HG02678 (cell line): ENCODE measurements at regions not wholly inside any gene's neighbourhood (a gene's known extent, or its start where the extent isn't known, plus 50 kb on each side); places are given as distances from the start of the nearest gene placed in this dataset.

Experiments used
- ATAC-seq: cut with Tn5 transposase; IDR thresholded peaks from one replicate; pipeline ENCODE4 v1.9.1; 2021; ENCODE audit warnings: mild to moderate bottlenecking, moderate library complexity; ENCODE audit not compliant: unreplicated experiment

DNA sequence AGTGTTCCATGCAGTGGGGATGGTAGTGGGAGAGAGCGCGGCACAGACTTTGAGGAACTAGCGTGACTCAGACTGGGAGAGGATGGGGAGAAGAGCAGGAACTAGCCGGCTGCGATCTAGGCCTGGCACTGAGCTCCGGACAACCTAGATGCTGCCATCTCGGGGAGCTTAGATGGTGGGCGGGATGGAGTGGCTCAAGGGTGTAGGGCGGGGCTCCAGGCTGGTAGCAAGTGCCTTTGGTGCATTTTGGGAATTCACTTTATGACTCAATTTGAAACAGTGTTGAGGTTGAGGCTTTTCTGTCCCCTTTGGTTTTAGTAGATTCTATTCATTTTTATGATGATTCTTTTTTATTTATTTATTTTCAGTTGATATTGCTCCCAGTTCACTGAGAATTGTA is 185.3 kb upstream of the GPR26 start:
- ATAC-seq: no peak

DNA sequence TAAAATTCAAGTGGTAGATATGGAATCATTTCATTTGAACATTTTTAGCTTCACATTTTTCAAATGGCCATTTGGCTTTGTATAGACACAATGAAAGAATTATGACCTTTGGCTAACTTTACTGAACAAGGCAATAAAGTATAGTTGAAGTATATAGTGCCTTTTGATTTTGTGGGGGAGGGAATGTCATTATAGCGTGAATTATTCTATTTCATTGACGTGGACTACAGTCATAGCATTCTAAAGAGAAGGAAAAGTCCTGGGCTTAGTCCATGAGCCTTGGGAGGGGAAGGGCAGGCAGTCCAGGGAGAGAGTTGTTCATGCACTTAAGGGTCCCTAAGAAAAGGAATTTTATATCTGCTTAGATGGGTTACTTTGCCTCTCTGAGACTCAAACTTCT is 181.4 kb upstream of the GPR26 start:
- ATAC-seq: no peak

DNA sequence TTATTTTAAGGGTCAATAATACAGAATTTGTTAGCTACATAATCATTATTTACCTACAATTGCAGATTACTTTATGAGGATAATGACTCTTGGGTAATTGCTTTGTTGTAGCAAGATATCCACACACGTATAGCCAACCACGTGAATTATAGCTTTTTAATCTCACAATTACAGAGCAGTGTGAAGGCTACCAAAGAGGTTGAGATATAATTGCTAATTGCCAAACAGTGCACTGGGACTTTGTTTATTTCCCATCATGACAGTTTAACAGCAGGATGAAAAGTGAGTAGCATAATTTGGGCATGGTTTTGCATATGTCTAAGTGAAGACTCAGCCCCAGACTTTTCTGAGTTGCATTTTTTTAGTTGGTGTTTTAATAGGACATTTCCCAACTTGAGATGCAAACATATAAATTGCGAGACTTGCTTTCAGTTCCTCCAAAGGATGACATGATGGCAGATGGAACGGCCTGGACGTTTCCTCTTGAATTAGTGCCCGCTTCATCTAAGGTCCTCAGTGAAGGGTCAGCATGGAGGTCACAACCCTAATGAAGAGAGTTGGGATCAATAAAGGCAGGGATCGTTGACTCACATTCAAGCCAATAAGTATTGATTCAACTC is 180.7 kb upstream of the GPR26 start:
- ATAC-seq: no peak

DNA sequence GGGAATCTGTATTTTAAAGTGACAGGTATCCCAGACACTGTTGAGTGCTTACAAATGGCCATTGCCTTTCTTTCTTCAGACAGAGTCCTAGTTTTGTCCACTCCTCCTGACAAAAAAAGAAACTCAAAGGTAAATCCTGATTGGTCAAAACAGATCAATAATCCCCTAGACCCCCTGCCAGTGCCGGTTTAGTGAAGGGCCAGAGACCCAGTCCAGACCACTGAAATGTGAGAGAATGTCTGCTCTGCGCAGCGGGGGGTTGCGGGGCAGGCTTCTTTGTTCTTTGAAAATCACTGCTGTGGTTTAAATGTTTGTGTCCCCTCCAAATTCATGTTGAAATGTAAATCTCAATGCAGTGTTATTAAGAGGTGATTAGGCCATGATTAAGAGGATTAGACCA is 177.7 kb upstream of the GPR26 start:
- no peak for ATAC-seq

DNA sequence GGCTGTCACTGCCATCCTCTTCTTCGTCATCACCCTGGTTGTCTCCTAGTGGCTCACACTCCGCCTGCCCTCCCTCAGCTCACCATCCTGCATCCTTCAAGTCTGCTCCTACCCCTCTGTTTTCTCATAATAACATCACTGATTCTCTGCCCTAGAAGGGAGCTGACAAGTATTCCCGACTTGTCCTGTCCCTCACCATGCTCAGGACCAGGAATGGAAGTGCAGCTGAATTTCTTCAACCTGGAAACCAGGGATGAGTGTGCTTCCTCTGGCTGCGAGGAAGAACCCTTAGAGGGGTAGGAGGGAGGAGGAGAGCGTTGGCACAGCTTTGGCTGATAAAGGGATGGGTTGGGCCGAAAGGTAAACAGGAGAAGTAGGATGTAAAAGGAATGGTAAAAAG is 174.8 kb upstream of the GPR26 start:
- ATAC-seq: no peak

DNA sequence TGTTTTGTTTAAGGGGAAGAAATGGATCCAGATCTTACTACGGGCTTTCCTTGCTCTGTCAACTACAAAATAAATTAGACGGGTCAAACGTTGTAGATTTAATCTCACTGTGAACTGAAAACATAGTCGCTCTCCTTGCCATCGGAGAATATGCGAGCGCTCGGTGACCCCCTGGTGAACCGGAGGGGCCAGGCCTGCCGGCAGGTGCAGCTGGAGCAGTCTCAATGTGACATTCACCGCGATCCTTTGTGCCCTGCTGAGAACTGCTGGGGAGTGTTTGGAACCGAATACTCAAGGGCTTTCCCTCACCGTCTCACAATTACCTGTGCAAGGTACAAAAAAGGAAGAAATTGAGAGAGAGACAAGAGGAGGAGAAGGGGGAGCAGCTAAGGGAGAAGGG is 174.1 kb upstream of the GPR26 start:
- no peak for ATAC-seq

DNA sequence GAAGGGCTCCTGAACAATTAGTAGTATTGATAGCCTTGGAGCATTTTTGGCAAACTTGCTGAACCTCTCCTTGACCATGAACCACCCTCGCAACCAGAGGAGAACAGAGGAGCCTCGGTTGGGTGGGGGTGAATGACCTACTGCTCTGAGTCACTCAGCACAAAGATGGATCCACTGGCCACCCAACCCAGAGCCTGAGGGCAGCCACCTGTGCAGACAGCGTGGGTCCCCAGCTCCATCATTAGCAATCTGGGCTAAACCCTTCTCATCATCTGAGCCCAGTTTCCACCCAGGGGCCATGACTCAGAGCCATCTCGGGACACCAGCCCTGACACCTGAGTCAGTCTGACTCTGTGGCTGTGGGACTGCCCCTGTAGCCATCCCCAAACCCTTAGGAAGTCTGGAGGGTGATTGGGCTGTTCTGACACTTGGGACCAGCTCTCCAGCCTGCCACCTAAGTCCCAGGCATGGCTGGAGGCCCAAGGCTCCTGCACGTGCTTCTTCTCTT is 171.8 kb upstream of the GPR26 start:
- no peak for ATAC-seq

DNA sequence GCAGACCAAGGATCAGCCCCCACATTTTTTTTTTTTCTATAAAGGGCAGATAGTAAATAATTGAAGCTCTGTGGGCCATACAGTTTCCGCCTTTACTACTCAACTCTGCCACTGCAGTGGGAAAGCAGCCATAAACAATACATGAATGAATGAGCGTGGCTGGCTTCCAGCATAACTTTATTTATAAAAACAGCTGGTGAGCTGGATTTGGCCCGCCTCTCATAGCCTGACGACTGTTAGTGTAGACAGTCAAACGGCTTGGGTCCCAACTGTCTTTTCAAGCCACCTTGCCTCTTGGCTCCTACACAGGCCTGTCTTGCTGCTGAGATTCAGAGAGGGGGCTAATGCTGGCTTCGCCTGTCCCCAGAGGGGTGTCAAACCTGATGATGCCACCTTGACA is 169.8 kb upstream of the GPR26 start:
- no peak for ATAC-seq

DNA sequence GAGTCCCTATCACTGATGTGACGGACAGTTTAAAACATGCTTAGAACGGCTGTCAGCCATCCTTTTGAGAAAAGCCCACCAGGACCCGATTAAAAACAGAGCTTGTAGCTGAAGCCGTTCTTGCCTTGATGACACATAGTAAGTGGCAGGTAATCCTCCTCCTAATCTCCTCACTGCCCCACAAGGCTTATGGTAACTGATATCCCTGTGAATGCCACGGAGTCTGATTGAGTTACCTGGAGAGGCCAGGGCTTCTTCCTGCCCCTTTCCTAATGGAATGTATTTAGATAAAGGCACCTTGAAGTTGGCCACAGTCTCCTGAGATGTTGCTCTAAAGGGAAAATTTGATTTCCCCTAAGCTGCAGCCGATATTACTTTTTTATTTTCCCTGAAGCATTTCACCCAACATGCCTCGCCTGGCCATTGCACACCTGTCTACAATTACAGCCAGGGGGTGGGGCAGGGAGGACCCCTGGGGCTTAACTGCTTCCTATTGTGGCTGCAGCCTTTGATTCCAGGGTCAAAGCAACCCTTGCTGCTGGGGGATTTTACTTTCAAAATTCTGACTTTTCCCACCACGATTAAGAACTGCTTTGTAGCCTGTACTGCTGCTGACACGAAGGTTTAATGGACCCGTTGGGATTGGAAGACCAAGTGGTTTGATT is 169.0 kb upstream of the GPR26 start:
- ATAC-seq: no peak

DNA sequence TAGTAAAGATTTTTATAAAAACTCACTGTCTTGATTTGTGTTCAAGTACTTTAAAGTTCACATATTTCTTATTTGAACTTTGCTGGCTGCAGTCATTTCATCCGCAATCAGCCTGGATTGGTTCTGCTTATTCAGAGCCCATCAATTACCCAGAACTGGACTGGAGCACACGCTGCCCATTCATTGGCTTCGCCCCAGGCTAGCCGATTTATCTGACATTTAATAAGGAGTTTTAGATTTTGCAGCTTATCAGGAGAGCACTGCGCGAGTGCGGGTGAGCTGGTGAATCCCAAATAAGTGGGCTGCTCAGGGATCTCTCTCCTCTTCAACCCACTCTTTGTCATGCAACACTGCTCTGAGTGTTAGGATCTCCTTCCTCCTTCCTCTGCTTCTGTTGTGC is 166.0 kb upstream of the GPR26 start:
- ATAC-seq: no peak

DNA sequence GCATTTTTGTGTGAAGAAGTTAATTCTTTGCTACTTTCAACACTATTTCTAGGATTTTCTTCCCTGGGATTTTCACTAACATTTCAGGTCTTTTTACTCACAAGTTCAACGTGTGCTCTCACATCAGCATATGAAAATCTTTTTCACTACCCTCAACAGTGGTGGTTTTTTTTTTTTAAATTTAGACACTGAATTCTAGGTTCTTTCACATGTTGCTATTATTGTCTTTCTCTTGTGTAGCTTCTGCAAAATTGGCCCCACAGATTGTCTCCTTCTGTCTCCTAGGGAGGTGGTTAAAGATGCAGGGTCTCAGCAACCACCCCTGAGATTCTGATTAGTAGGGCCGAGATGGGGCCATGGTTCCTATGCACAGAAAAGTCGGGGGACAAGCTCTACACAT is 165.0 kb upstream of the GPR26 start:
- no peak for ATAC-seq

DNA sequence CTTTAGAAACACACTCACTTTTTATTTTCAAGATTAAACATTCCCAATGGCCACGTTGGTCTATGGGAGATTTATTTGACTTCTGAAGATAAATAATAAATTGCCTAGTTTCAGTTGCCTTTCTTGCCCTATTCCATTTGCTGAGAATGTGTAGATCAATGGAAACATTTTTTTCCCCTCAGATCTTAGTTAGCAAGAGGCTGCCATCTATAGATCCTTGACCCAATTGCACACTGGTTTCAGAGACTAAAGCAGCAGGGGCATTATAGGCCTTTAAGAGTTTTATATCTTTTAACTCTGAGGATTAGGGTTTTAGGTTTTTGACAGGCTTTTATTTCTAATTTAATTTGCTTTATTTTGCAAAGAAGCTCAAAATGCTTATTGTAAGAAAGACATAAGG is 163.2 kb upstream of the GPR26 start:
- ATAC-seq: no peak

DNA sequence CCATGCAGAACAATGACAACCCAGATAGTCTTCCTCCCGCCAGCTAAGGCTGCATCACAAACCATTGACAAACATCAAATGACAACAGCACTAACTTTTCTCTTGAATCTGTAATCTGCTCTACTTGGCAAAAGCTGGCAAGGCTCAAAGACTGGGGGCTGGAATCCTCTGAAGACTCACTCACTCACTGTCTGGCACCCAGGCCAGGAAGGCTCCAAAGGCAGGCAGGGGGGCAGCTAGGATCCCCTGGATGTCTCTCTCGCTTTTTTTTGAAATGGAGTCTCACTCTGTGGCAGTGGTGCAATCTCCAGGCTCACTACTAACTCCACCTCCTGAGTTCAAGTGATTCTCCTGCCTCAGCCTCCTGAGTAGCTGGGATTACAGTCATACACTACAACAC is 159.7 kb upstream of the GPR26 start:
- no peak for ATAC-seq

DNA sequence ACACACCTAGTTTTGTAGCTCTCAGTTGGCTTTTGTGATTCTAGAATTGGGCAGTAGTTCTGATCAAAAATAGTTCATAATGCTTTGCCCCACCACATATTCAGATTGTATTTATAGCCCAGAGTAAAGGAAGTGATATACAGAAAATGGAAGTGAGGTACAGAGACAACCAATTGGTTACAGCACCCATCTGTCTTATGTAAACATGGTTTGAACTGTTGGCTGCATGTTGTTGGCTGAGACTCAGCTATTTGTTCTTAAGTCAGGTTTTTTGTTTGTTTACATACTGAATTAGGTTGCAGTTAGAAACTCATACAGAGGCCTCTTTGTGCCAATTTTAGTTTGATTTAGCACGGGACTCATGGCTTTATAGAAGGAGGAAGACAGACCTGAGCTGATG is 158.9 kb upstream of the GPR26 start:
- no peak for ATAC-seq

DNA sequence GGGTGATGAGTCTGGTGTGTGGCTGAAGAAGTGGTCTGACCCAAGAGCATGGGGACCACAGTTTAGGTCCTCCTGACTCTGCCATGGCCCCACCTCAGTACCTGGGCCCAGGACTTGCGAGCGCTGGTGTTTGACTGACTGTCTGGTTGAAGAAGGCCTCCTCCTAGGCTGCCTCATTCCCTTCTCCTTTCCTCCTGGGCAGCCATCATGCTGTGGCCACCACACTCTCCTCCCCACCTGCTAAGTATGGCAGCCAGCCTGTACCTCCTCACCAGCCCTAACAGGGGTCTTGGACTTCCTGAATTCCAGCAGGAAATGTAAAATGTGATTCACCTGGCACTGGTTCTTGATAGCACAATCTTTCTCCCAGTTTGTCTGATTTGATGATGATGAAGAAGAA is 156.8 kb upstream of the GPR26 start:
- no peak for ATAC-seq

DNA sequence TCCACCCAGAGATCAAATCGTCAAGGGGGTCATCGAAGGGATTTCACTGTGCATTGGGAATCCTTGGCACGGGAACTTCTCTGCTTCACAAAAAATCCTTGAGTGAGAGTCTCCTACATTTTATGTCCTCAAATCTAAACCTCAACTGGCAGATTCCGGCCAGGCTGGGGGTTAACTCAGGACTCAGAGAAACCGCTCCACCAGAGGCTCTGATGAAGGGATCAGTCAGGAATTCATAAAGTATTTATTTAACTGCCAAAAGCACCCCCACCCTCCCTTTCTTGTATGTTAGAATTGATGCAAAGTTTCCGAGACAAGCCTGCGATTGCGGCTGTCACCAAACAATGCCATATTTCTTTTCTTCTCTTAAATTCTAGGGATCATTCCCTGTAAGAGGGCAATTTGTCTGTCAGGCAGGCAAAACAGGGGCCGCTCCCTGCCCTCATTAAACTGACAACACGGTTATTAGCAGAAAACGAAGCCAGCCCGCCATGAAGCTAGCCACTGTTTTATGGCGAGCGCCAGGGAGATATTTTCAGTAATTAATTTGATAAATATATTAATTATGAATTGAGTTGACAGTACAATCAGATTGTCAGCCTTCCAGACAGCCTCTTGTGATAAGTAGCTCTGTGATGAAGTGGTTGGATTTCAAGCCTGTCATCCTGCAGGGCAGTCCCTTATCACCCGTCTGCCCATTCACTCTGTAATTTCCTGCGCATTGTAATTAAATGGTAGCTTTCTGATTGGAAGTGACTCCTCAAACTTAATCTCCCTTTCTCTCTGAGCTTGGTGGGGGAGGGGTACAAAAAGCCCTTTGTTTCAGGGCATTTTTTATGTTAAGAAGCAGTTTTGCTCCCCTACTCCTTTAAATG is 153.0 kb upstream of the GPR26 start:
- no peak for ATAC-seq

DNA sequence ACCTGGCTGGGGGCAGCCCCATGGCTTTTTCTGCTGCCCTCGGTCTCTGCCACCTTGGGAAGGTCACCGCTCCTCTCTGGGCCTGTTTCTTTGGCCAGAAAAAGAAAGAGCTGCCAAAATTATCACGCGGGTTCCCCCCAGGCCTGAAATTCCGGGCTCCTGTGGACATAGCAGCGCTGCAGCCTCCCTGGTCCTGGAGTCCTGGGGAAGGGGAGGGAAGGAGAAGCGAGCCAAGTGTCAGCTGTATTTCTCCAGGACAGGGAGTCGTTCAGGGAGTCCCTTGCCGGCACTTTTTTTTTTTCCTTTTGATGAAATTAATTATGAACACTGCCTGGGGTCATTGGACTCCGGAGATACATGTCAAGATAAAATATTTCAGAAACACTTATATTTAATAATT is 152.3 kb upstream of the GPR26 start:
- ATAC-seq: no peak

DNA sequence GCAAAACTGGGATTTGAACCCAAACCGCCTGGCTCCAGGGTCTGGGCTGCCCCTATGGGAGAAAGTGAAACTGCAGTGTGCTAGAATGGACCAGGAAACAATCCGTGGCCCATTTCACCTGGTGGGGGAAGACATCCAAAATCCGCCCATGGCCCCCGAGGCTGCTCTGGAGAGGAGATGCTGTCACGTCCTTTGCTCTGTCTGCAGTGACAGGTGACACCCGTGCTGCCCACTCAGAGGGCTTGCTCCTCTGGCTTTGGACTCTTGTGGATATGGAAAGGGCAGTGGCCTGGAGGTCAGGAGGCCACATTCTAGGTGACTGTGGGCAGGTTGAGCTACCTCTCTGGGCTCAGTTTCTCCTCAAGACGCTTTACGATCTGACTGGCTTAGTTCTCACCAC is 151.2 kb upstream of the GPR26 start:
- ATAC-seq: no peak

DNA sequence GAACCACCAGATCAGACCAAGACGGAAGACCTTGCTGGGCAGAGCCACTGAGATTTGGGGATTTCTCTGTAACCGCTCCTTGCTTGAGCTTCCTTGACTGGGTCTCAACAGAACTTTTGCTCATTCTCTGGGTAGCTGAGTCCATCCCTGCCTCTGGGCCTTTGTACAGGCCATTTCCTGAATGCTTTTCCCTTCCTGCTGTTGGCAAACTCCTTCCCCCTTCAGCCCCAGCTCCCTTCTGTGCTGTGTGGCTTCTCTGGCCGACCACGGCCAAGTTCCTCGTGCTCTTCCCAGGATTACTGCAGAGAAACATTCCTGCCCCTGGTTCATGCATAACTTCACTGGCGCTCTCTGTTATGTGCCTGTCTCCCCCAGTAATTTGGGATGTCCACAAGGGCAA is 150.5 kb upstream of the GPR26 start:
- ATAC-seq: no peak

DNA sequence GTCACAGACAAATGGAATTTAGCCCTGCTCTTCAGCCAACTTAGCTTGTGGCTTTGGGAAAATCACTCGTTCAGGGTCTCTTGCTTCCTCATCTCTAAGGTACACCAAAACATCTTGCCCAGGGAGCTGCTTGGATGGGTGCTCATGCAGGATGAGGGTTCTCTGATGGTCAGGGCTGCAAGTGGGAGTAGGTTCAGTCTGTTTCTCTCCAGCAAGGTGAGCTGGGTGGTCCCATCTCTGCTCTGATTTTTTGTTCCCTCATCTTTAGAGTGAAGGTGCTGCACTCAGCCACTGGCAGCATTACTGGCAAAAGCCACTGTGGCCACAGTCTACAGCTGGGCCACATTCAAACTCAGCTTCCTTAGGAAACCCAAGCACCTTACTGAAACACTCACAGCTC is 149.9 kb upstream of the GPR26 start:
- no peak for ATAC-seq

DNA sequence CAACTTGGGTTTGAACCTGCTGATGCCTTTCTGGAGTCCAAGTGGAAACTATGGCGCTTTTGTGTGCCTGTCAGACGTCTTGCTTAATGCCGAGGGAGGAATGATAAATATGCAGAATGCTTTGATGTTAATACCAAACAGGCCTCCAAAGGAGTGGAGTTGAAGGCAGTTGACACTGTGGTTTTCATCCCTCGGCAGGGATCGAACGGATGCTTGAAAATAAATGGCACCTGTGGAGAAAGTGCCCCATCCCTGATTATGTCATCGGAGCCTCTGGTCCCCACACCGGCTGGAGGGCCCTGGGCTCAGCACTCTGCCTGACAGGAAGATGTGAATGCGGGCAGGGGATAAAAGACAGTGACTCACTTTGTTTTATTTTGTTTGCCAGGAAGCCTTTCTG is 148.7 kb upstream of the GPR26 start:
- ATAC-seq: no peak

DNA sequence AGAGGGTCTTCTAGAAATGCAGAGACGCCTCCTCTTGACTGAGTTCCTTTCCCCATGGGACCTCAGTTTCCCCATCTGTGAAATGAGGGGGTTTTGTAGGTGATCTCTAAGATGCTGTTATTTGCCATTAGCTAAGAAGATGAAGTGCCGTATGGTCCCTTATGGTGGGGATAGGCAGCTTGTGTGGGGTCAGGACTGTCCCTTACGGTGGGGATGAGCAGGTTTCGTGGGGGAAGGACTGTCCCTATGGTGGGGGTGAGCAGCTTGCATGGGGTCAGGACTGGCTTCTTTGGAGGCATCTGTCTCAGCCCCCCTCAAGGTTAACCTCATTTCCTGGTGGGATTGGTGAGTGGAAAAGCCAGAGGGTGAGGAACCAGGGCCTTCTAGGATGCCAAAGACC is 148.3 kb upstream of the GPR26 start:
- ATAC-seq: no peak
